ENCODE measurements at regions not wholly inside any gene's neighbourhood (a gene's known extent, or its start where the extent isn't known, plus 50 kb on each side); places are given as distances from the start of the nearest gene placed in this dataset.
"Not testable (repeated sequence)": the region's sequence is repeated elsewhere in the genome, so short reads cannot be mapped to it uniquely, and the experiment has no call there.

DNA sequence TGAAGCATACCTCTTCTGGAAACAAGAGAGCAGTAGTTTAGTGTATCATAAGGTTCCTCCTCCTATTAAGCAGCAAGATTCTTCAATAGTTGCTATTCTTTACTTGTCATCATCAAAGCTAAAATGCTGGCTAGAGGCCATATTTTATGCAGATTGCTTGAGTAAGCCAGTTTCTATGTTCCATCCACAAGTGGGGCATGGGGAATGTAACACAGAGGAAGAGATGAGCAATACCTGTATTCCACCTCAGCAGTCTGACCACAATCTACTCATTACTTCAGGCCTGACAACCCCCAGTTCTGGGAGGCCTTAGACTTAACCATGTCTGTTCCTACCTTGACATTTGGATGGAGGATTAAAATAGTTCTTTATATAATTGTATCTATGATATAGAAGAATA lies 423.6 kb downstream of the BTG1 start:
- TF ChIP-seq ZNF274 (IDR thresholded peaks at IDR 0.05; ENCODE audit: low read depth, low read length) = no peak
- no peak overlapping the region for H3K4me3 ChIP-seq (ENCODE audit: low read length)

DNA sequence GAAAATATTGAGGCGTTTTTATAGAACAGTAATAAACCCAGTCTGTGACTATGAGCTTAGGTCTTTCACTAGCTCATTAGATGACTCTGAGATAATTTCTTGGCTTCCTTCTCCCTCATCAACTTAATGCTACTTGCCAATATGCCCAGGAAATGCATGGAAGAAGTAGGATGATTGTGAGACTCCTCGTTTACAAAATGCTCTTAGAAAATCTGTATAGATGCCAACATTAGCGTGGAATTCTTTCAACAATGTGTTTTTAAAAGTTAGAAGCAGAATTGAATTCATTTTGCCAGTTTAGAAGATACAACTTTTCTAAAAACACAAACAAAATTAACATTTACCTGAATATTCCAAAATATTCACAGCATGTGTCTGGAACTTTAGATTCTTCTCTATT lies 424.6 kb downstream of the BTG1 start:
- H3K4me3 ChIP-seq (ENCODE audit: low read length) = no peak overlapping the region
- TF ChIP-seq ZNF274 (IDR thresholded peaks at IDR 0.05; ENCODE audit: low read depth, low read length) = no peak

DNA sequence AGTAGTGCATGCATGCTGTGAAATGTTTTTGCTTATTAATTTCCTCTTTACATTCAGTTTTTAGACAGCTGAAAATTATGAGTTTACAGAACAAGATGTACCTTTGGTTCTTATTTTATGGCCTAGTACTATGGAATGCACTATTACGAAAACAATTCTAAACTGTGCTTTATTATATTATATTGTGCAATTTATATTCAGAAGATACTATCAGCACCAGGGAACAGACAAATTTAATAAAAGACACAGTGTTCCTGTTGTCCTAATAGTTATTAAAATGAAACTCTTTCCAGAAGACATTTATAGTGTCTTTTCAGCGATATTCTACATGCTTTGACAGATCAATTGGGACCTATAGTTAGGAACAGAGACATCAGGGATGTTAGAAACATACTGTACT lies 427.3 kb downstream of the BTG1 start:
- no peak overlapping the region for H3K4me3 ChIP-seq (ENCODE audit: low read length)
- no peak for TF ChIP-seq ZNF274 (IDR thresholded peaks at IDR 0.05; ENCODE audit: low read depth, low read length)

DNA sequence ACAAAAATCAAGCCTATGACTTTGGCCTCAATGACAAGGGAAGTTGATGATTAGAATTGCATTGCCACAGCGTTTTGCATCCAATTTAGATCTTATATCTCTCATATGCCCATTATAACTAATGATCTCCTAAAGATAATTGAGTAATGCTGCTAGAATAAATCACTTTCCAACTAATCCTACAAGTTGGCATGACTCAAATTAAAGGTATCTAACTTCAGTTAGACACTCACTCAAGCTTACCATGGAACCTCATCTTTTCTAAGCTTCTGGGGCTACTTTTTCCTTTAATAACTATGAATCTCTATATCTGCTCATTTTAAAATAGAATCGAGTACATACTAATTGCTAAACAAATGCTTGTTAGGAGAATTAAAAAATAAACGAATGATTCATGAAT lies 427.8 kb downstream of the BTG1 start:
- H3K4me3 ChIP-seq (ENCODE audit: low read length) = no peak overlapping the region
- no peak for TF ChIP-seq ZNF274 (IDR thresholded peaks at IDR 0.05; ENCODE audit: low read depth, low read length)

DNA sequence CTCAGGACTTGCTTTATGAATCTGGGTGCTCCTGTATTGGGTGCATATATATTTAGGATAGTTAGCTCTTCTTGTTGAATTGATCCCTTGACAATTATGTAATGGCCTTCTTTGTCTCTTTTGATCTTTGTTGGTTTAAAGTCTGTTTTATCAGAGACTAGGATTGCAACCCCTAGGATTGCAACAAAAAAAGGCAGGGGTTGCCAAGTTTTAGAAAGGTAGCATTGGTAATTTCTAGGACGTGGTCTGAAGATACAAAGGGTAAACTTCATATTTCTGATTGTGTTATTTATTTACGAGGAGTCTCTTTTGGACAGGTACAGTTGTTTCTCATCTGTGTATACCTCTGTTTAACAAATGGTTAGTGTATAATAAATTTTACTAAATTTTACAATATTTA lies 433.7 kb downstream of the BTG1 start:
- not testable (repeated sequence) for H3K4me3 ChIP-seq (ENCODE audit: low read length)

DNA sequence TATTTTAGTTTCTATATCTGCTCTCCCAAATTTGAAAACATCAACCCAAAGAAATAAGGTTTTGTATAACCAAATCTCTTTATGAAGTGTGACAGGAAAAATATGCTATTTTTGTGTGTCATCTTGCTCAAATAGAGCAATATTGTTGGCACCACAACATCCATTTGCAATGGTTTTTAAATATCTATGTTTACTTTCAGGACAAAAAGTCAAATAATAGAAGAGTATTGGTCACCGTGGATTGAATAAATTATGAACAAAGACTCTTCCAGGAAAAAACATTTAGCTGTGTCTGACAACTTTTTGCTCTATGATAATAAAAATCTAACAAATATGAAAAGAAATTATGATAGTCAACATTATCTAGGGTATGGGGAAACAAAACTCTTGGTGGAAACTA lies 439.2 kb downstream of the BTG1 start:
- TF ChIP-seq ZNF274 (IDR thresholded peaks at IDR 0.05; ENCODE audit: low read depth, low read length) = no peak
- no peak overlapping the region for H3K4me3 ChIP-seq (ENCODE audit: low read length)

DNA sequence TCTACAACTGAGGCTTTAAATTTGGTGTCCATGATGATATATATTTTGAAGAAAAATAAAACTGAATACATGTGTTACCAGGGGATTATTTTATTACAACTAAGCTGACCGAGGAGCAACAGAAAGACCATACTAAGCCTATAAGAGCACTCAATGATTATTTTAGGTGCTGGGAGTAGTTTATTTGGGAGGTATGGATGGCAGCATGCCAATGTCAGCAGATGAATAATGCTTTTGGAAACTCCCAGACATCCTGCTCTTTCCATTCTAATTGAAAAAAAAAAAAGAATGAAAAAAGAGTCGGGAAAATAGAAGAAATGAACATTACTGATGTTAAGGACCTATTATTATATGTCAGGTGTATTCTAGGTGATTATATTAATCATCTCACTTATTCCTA lies 441.2 kb downstream of the BTG1 start:
- no peak overlapping the region for H3K4me3 ChIP-seq (ENCODE audit: low read length)
- TF ChIP-seq ZNF274 (IDR thresholded peaks at IDR 0.05; ENCODE audit: low read depth, low read length) = no peak

DNA sequence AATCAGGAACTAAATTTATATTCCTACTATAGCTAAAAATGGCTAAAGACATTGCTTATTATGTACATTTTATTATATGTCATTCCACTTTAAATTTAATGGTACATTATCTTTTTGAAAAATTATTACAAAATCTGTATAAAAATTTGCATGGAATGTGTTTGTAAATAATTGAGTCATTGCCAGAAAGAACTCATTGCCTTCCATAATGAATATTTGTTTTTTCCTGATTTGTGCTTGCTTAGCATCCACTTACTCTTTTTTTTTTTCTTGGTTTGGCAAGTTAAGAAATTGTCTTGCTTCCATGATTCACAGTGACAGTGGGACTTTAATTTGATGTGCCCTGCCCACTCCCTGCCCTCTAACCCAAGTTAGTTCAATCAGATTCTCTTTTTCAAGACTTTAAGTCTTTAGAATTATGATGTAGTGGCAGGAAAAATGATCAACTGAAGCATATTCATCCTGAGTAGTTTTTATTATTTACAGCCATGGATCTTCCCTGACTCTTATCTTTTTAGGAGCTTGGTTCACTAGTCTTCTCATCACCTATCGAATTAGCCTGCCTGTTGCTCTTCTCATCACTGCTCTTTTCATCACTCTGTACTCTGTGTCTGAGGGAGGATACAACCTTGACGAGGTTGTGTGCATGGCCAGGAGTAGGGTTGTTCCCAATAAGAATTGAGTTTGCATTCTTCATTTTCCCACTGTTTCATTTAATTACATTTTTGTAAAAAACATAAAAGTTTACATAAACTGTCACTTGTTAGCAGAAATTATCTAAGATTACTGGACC lies 442.0 kb downstream of the BTG1 start:
- TF ChIP-seq ZNF274 (IDR thresholded peaks at IDR 0.05; ENCODE audit: low read depth, low read length) = no peak
- H3K4me3 ChIP-seq (ENCODE audit: low read length) = no peak overlapping the region

DNA sequence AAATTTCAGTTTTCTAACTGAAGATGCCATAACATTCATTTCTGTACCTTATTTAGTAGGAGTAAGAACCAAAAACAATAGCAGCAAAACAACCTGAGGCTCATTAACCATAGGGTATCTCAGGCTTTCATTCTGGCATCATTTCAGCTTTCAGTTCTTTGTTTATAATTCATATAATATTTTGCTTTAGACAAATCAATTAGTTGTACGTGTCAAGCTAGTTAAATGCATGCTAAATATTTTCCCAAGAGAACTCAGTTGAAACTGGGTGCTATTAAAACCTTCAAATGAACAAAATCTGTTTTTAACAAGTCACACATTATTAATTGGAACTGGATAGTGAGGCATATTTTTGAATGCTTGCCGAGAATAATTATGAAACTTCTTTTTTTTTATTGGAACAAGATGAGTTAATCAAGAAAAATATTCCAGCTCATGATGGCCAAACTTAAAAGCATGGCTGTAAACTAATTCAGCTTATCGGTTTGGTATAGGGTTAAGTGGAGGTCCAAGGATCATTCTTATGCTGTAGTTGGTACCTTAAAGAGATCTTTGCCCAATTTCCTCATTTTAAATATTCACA lies 442.7 kb downstream of the BTG1 start:
- no peak for TF ChIP-seq ZNF274 (IDR thresholded peaks at IDR 0.05; ENCODE audit: low read depth, low read length)
- no peak overlapping the region for H3K4me3 ChIP-seq (ENCODE audit: low read length)

DNA sequence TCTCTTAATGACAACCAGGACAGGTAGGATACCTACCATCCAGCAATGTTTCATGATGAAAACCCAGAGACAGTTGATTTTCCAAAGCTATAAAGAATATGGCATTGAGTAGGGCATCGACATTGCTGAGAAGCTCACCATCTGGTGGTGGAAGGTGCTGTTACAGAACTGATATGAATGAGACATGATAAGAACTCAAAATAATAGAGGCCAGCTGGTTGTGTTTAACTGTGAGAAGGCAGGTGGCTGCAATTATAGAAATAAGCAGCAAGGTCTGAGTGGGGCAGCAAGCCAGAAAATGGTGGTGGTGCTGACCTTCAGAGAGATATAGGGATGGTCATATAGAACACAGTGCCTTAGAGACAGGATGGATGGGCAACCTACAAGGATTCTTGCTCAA lies 449.7 kb downstream of the BTG1 start:
- TF ChIP-seq ZNF274 (IDR thresholded peaks at IDR 0.05; ENCODE audit: low read depth, low read length) = no peak
- no peak overlapping the region for H3K4me3 ChIP-seq (ENCODE audit: low read length)

DNA sequence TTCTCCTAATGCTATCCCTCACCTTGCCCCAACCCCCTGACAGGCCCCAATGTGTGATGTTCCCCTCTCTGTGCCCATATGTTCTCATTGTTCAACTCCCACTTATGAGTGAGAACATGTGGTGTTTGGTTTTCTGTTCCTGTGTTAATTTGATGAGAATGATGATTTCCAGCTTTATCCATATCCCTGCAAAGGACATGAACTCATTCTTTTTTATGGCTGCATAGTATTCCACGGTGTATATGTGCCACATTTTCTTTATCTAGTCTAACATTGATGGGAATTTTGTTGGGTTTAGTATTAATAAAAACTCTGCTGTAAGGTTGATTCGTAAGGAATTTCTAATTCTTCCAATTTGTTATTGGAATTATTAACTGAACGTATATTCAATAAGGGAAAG lies 450.2 kb downstream of the BTG1 start:
- not testable (repeated sequence) for H3K4me3 ChIP-seq (ENCODE audit: low read length)

DNA sequence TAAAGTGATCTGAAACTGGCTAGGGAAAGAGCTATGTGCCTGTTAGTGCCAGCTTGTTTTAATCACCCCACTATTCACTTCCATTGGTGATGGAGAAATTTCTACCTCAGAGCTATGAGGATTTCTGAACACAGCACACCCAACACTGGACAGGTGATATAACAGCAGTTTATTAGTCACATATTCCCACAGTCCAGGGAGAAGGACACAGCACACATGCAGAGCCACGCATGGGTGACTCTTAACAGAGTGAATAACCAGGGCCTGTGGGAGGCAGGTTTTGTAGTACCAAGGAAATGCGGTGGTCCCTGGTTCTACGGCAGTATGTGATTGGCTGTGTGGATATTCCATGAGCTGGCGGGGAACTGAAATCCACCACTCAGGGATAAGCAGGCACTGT lies 455.1 kb downstream of the BTG1 start:
- TF ChIP-seq ZNF274 (IDR thresholded peaks at IDR 0.05; ENCODE audit: low read depth, low read length) = no peak
- no peak overlapping the region for H3K4me3 ChIP-seq (ENCODE audit: low read length)

DNA sequence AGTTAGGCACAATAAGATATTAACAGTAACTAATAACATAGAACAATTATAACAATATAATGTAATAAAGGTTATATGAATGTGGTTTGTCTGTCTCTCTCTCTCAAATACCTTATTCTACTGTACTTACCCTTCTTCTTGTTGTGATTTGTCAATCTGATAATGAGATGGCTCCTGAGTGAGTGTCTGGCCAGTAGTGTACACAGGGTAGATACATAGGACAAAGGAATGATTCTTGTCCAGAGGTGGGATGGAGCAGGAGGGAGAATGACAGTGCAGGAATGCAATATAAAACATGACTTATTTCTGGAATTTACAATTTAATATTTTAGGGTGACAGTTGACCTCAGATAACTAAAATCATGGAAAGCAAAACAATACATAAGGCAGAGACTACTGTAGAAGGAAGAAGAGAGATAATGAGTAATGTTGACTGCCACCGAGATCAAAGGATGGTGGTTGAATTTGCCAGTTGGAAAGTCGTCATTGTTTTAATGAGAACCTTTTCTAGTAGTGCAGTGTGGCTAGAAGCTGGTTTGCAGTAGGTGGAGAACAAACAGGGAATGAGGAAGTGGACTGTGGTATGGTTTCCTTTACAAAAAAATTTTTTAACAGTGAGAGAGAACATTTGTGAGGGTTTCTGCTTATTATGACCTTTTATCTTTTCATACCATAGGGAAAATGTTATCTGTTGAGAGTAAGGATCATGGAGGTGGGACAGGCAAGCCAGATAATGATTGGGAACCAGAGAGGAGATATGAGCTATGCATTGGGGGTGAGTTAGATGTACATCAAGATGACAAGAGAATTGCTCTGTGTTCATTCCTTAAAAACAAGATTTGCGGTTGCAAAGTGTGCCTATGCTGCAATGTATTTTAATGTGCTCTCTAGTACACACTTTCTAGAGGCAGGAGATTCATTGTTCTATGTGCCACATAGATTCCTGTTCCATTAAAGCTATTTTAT lies 458.3 kb downstream of the BTG1 start:
- no peak for TF ChIP-seq ZNF274 (IDR thresholded peaks at IDR 0.05; ENCODE audit: low read depth, low read length)
- no peak overlapping the region for H3K4me3 ChIP-seq (ENCODE audit: low read length)

DNA sequence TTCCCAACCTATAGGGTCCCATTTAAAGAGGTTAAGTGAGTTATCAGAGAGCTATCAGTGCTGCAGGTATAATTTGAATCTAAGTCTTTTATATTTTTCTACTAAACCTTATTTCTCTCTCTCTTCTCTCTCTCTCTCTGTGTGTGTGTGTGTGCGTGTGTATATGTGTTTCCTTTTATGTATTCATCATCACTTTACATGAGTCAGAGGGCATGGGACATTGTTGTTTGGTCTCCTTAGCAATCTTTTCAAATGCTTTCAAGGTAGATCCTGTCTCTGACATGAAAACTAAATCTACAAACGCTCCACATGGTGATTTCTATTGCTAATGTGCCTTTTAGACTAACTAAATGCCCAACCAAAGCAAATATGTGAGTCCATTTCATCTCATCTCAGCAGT lies 459.7 kb downstream of the BTG1 start:
- no peak overlapping the region for H3K4me3 ChIP-seq (ENCODE audit: low read length)
- no peak for TF ChIP-seq ZNF274 (IDR thresholded peaks at IDR 0.05; ENCODE audit: low read depth, low read length)

DNA sequence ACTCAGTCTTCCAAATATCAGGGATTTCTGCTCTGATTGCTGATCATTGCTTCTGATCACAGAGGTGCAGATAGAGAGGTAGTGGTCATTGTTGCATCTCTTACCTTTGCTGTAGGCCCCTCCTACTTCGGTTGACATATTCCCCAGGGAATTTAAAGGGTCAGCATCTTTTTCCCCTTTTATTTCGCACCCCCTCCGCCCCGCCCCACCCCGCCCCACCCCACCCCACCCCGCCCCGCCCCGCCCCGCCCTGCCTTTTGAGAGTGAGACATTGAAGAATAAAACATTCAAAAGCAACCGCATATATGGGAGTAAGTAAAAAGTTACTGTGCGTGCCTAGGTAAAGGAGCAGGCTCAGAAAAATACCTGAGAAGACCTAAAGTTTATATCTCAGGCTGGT lies 463.9 kb downstream of the BTG1 start:
- no peak for TF ChIP-seq ZNF274 (IDR thresholded peaks at IDR 0.05; ENCODE audit: low read depth, low read length)
- no peak overlapping the region for H3K4me3 ChIP-seq (ENCODE audit: low read length)
